Hepatocyte (in vitro differentiated cells): ENCODE measurements at regions not wholly inside any gene's neighbourhood (a gene's known extent, or its start where the extent isn't known, plus 50 kb on each side); places are given as distances from the start of the nearest gene placed in this dataset.

Experiments used
- CTCF ChIP-seq: fragments of 200-600 bp; sonication (generic); IDR thresholded peaks from 2 replicates; pipeline ENCODE4 v1.5.1; 2016; ENCODE audit warnings: antibody characterized with exemption, mild to moderate bottlenecking; ENCODE audit not compliant: poor library complexity
- EZH2 ChIP-seq: fragments of 200-600 bp; sonication (generic); IDR thresholded peaks from 2 replicates; pipeline ENCODE4 v1.6.1; 2016; ENCODE audit warnings: antibody characterized with exemption, mild to moderate bottlenecking, borderline replicate concordance
- EZH2phosphoT487 ChIP-seq: fragments of 200-600 bp; sonication (generic); IDR thresholded peaks from one replicate; pipeline ENCODE4 v1.6.1; 2018; ENCODE audit warnings: antibody characterized with exemption, mild to moderate bottlenecking, low read depth, moderate library complexity; ENCODE audit not compliant: unreplicated experiment, severe bottlenecking

GRCh38 chr3:170749765-170750477 lies 120.1 kb downstream of the RPL22L1 start:
- TF ChIP-seq CTCF (no peak), EZH2 (no peak), EZH2phosphoT487 (no peak)
